Stimulated activated naive CD4-positive, alpha-beta T cell treated with Interleukin-2 at 50 U/mL for 16 hours (primary cell): ENCODE measurements at regions not wholly inside any gene's neighbourhood (a gene's known extent, or its start where the extent isn't known, plus 50 kb on each side); places are given as distances from the start of the nearest gene placed in this dataset.

Experiments
- DNase-seq: peaks from one replicate; lab custom pipeline; 2025; lab: John Stamatoyannopoulos, UW

DNA sequence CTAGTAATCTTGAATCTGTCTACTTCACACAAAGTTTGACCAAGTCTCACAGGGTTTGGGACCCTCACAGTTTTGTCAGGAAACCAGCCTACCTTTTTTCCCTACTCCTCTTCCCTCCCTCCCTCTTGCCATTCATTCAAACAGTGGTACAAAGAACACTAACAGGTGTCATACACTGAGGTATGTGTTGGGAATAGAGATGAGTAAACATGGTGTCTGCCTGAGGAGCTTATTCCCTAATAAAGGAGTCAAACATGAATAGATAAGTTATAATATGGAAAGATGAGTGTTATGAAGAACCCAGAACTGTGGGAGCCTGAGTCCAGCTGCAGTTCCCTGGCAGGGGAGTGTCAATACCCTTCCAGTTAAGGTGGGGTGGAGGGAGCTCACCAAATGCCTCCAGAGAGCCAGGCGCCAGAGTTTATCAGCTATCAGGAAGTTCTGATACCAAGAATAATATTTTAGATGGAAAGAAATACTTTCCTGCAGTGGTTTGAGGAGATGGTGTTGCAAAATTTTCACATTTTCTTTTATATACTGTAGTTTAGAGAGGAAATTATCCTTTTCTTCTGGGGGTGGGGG lies 183.4 kb upstream of the NR3C1 start:
- DNase-seq: no peak

GRCh38 chr5:143585970-143586369 lies 182.5 kb upstream of the NR3C1 start:
- no peak for DNase-seq

DNA sequence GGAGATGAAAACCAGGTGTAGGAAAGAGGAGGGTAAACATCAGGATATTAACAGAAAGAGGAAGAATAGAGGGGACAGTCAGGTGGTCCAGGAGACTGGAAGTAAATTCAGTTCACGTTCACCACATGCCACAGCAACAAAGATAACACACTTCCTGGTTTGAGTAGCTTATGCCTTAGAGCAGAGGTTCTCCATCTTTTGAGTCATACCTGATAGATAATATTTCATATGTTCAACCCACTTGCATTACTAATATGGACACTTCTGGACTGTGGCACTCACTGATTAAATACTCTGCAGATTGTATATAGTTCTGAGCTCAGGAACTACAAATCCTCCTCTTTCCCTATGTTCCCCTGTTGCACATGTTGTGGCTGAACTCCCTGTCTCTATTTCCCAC lies 179.9 kb upstream of the NR3C1 start:
- no peak for DNase-seq

- no peak for DNase-seq
Measured at GRCh38 chr5:143582869-143583268, 179.4 kb upstream of the NR3C1 start.

DNA sequence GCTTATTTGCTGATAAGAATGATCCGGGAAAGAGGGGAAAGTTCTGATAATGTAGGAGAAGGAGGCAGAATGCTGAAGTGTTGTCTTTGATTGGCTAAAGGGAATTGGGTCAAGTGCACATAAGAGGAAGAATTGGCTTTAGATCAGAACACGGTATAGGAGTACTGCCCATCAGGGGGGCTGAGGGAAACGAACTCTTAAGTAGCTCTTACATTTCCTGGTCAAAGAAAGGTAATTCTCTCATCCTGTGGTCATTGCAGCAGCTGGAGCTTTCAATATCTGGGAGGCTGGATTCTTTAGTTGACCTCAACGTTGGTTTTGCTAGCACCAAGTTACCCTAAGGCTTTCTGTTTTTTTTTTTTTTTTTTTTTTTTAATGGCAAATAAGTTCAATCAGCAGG lies 178.7 kb upstream of the NR3C1 start:
- DNase-seq: no peak

- no peak for DNase-seq
Measured at GRCh38 chr5:143581649-143582048, 178.2 kb upstream of the NR3C1 start.

- DNase-seq: no peak
Measured at GRCh38 chr5:143581147-143581546, 177.7 kb upstream of the NR3C1 start.

GRCh38 chr5:143576711-143577484 lies 173.4 kb upstream of the NR3C1 start:
- DNase-seq: no peak

DNA sequence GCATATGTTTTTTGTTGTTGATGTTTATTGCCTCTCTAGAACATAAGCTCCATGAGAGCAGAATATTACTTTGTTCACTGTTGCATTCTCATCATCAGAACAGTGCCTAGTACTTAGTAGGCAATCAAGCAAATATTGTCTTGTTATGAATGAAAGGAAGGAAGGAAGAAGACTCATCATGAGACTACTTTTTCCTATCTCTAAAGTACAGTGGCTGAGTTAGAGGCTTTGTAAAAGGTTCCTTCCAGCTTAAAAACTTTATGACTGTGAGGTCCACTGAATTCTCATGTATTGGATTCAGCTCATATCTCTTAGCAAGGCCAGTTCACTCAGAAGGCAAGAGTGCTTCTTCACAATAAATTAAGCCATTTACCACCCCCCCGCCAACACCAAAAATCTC lies 171.8 kb upstream of the NR3C1 start:
- no peak for DNase-seq

DNA sequence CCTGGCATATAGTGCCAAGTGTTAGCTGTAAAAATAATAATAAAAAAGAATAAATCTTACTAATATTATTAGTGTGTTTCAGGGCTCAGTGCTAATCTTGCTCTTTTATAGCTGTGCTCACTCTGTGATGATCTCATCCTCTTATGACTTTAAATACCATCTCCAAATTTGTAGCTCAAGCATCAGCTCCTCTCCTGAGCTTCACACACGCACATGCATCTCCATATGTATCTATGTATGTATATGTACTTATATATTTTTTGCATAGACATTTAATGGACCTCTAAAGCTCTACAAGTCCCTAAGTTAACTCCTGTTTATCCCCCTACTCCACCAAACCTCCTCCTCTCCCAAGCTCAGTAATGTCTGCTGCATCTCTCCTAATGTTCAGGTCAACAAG lies 170.8 kb upstream of the NR3C1 start:
- DNase-seq: no peak

DNA sequence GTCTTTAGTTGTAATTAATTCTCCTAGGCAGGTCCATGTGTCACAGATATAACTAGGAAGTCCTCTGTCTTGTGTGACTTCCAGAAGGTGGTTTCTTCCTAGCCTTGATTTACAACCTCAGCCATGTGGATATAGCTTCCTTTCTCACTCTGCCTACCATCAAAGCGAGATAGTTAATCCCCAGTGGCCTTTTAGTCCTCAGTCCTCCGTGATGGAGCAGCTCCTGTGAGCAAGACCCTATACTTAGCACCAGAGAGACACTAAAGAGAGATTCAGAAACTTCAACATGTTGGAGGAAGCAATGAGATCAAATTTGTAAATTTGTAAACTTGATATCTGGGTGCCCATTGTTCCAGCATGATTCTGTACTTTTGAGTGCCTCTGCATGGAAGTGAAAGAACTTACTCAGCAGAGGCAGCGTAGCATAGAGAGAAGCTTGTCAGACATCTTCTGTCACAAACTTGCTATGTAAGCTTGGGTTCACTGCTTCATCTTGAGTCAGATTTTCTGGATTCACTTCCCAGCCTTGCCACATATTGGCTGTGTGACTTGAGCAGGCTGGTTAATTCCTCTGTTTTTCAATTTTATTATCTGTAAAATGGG lies 170.2 kb upstream of the NR3C1 start:
- no peak for DNase-seq

- no peak for DNase-seq
Measured at GRCh38 chr5:143572671-143573070, 169.2 kb upstream of the NR3C1 start.

DNA sequence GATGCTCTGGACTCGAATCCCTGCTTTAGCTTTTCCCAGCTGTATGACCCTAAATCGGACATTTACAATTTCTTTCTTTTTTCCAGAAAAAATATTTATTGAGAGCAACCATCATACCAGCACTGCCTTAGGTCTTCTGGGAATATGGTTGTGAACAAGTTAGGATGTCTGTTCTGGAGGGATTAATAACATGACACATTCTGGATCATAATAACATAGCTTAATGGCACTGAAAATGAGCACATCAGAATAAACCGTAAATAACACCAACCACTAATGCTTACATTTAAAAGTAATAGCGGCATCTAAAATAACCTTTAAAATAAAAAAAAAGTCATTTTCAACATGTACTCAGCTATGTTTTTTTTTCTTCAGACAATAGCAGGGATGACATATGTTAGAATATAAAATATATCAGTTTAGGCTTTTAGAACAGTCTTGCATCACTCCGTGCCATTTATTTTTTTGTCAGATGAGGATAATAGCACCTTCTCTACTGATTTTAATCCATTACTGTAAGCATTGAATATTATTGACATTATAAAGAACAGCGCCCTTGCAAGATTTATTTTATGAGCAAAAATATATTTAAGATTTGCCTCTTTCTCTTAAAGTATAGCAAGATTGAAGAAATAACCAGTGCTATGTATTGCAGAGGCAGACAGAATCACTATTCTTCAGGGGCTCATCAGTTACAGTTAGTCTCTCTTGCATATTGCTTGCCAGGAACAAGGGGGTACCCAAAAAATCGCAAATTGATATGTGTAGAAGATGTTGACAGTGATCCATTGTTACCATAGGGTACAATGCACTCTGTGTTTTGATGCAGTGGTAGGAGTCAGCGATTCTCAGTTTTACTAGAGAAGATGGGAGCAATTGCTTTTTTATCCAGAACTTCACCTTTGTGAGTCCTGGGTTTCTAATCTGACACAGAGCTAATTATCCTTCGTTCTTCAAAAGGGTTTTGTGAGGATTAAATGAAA lies 168.4 kb upstream of the NR3C1 start:
- DNase-seq: no peak

GRCh38 chr5:143570989-143571388 lies 167.5 kb upstream of the NR3C1 start:
- DNase-seq: no peak

DNA sequence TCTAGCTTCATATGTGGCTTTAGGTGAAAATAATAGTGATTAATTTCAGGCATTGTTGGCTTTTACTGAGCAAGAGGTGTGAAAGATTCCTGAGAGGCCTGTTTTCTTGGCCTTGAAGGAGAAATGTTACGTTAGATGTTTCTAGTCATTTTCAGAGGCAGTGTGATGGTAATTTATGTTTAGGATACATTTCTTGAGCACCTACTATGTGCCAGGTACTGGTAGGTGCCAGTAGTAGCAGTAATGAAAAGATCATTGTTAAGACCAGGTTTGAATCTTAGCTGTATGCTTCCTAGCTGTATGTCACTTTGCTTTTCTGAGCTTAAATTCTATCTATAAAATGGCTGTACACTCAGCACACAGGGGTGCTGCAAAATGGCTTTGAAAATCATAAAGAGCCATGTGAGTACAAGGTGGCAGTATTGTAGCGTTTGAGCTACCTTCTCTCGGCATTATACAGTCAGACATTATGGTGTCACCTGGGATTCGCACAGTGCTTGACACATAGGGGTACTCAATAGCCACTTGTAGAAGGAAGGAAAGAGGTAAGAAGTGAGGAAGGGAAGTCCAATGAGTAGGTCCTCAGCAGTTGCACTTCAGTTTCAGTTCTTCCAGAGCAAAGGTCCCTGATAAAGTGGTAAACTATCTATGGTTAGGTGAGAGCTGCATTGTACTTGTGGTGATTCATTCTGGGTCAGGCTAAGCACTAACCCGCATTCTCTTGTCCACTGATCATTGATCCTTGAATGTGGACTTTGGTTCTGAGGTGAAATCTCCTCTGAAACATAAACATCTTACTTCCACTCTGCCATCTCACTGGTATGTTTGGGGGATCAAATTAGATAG lies 166.5 kb upstream of the NR3C1 start:
- DNase-seq: no peak

GRCh38 chr5:143569213-143569701 lies 165.8 kb upstream of the NR3C1 start:
- DNase-seq: no peak

GRCh38 chr5:143567583-143568504 lies 164.4 kb upstream of the NR3C1 start:
- DNase-seq: no peak

DNA sequence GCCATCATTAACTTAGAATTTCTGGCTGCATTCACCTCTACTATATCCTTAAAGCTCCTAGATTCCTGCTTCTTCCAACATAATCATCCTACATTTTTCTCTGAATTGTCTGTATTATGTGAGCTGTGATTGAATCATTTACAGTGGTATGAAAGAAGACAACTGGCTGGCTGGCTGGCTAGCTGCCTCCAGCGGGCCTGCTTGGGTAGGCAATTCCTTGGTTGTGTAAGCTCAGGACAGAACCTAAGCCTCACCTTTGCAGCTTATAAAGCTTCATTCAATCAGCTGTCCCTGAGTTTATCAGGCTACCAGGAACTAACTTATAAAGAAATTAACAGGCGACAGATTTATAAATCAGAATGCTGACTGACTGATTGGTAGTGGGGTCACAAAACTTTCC lies 162.7 kb upstream of the NR3C1 start:
- DNase-seq: no peak

DNA sequence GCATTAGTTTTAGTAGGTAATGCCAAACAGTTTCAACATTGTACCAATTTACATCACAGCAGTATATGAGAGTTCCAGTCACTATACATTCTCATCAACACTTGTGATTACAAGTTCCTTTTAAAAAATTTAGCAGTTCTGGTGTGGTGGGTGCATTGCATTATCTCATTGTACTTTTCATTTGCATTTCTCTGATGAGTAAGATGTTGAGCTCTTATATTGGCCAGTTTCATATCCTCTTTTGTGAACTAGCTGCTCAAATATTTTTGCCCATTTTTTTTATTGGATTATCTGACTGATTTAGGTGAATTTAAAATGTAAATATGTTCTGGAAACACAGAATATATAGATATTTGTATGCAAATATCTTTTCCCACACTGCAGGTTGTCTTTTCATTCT lies 160.9 kb upstream of the NR3C1 start:
- no peak for DNase-seq

DNA sequence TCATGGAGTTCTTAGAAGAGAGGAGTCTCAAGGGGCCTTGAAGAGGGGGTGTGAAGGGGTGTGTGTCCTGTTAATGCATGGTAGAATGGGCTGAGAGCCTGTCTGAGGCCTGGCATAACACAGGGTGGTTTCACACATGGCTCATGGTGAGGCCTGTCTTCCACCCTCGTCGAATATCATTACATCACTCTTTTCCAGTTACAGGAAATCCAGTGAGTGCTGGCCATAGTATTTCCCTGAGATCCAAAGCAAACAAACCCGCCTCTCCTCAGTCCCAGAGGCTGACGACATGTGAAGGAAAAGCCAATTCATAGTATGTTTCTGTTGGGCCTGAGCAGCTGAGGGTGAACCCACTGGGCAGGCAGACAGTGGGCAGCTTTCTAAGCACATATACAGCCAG lies 159.4 kb upstream of the NR3C1 start:
- no peak for DNase-seq
